Smooth muscle cell (in vitro differentiated cells): ENCODE measurements at regions not wholly inside any gene's neighbourhood (a gene's known extent, or its start where the extent isn't known, plus 50 kb on each side); places are given as distances from the start of the nearest gene placed in this dataset.
A peak's percentile ranks its signal among the peaks of the same experiment; 100 is the strongest.

Experiments used
- DNase-seq: peaks from one replicate; lab custom pipeline; 2025; ENCODE audit not compliant: unreplicated experiment; lab: John Stamatoyannopoulos, UW
- H2AFZ ChIP-seq: fragments of 200-600 bp; sonication (generic); 2 replicates; pipeline ENCODE4 v1.6.0; 2016; ENCODE audit warnings: antibody characterized with exemption, low read depth, mild to moderate bottlenecking
- H3F3A ChIP-seq: fragments of 200-600 bp; sonication (generic); 2 replicates; pipeline ENCODE4 v1.6.0; 2017; ENCODE audit warnings: antibody characterized with exemption, low read depth
- H3K27ac ChIP-seq: fragments of 200-600 bp; sonication (generic); 2 replicates; pipeline ENCODE4 v1.5.1; 2016; ENCODE audit warnings: low read depth, mild to moderate bottlenecking
- H3K27me3 ChIP-seq: fragments of 200-600 bp; sonication (generic); 2 replicates; pipeline ENCODE4 v1.6.1; 2016; ENCODE audit warnings: low read depth, mild to moderate bottlenecking
- H3K36me3 ChIP-seq: fragments of 200-600 bp; sonication (generic); 2 replicates; pipeline ENCODE4 v1.5.1; 2016; ENCODE audit warnings: low read depth
- H3K4me1 ChIP-seq: fragments of 200-600 bp; sonication (generic); 2 replicates; pipeline ENCODE4 v1.5.1; 2016; ENCODE audit warnings: low read depth
- H3K4me2 ChIP-seq: fragments of 200-600 bp; sonication (generic); 2 replicates; pipeline ENCODE4 v1.6.0; 2016; ENCODE audit warnings: mild to moderate bottlenecking
- H3K4me3 ChIP-seq: fragments of 200-600 bp; sonication (generic); 2 replicates; pipeline ENCODE4 v1.5.1; 2016; ENCODE audit warnings: mild to moderate bottlenecking
- H3K79me2 ChIP-seq: fragments of 200-600 bp; sonication (generic); 2 replicates; pipeline ENCODE4 v1.6.0; 2016; ENCODE audit warnings: low read depth, mild to moderate bottlenecking
- H3K9ac ChIP-seq: fragments of 200-600 bp; sonication (generic); 2 replicates; pipeline ENCODE4 v1.6.0; 2016; ENCODE audit warnings: low read depth
- H3K9me3 ChIP-seq: fragments of 200-600 bp; sonication (generic); replicated peaks from 2 replicates; pipeline ENCODE4 v1.5.1; 2016; ENCODE audit warnings: low read depth
- H4K20me1 ChIP-seq: fragments of 200-600 bp; sonication (generic); 2 replicates; pipeline ENCODE4 v1.6.0; 2016; ENCODE audit warnings: low read depth
- CTCF ChIP-seq: fragments of 200-600 bp; sonication (generic); IDR thresholded peaks from 2 replicates; pipeline ENCODE4 v1.5.1; 2017; ENCODE audit warnings: borderline replicate concordance, mild to moderate bottlenecking, antibody characterized with exemption; ENCODE audit not compliant: insufficient read depth, poor library complexity, severe bottlenecking
- WGBS: methylation state at CpG from one replicate; pipeline ENCODE4 v1.1.7; 2016; ENCODE audit warnings: low lambda C conversion rate; 5-methylcytosine and 5-hydroxymethylcytosine counted together

- Histone ChIP-seq H3K27ac (no peak overlapping the region), H3K4me3 (peak overlapping the region; percentile 74), H3K9me3 (no peaks in the 10 kb centered on the region), H2AFZ (no peak overlapping the region), H3F3A (no peaks in the 10 kb centered on the region), H3K4me2 (peak overlapping the region; percentile 95), H3K79me2 (no peaks in the 10 kb centered on the region), H3K9ac (no peak overlapping the region), H3K27me3 (peaks cover 10% of the 10 kb centered on the region), H3K36me3 (no peaks in the 10 kb centered on the region), H4K20me1 (no peaks in the 10 kb centered on the region), H3K4me1 (no peaks in the 10 kb centered on the region)
- DNase-seq: no peak
- WGBS: 32% methylated on average over 9 of the region's 9 CpGs
- TF ChIP-seq CTCF: no peak
Observed at GRCh38 chr3:117995842-117996437, 1038.7 kb downstream of the IGSF11 start.

- Histone ChIP-seq H3K4me1 (no peaks in the 10 kb centered on the region), H3K27me3 (peaks cover 10% of the 10 kb centered on the region), H2AFZ (peak overlapping the region; percentile 93), H3K79me2 (no peaks in the 10 kb centered on the region), H3K27ac (no peak overlapping the region), H3F3A (no peaks in the 10 kb centered on the region), H3K4me2 (peak overlapping the region; percentile 95), H4K20me1 (no peaks in the 10 kb centered on the region), H3K4me3 (peak overlapping the region; percentile 74), H3K9ac (no peak overlapping the region), H3K36me3 (no peaks in the 10 kb centered on the region), H3K9me3 (no peaks in the 10 kb centered on the region)
- peak; percentile 85 for TF ChIP-seq CTCF
- 5% methylated on average over 47 of the region's 48 CpGs for WGBS
- DNase-seq: peak; percentile 42
Observed at GRCh38 chr3:117997201-117998049, 1037.2 kb downstream of the IGSF11 start.

- Histone ChIP-seq H3K4me2 (no peak overlapping the region), H3K4me1 (no peaks in the 10 kb centered on the region), H3K27me3 (peaks cover 10% of the 10 kb centered on the region), H3F3A (no peaks in the 10 kb centered on the region), H2AFZ (no peak overlapping the region), H3K9me3 (no peaks in the 10 kb centered on the region), H3K79me2 (no peaks in the 10 kb centered on the region), H4K20me1 (no peaks in the 10 kb centered on the region), H3K36me3 (no peaks in the 10 kb centered on the region), H3K4me3 (no peak overlapping the region), H3K9ac (no peak overlapping the region), H3K27ac (no peak overlapping the region)
- WGBS: 19% methylated on average over 4 of the region's 4 CpGs
- TF ChIP-seq CTCF: no peak
- DNase-seq: no peak
Observed at GRCh38 chr3:117998071-117998470, 1036.6 kb downstream of the IGSF11 start.
